ENCODE measurements at regions not wholly inside any gene's neighbourhood (a gene's known extent, or its start where the extent isn't known, plus 50 kb on each side); places are given as distances from the start of the nearest gene placed in this dataset.

GRCh38 chr6:15781333-15781732 is 118.5 kb upstream of the DTNBP1 start:
- Histone ChIP-seq H3K36me3 (ENCODE audit: control insufficient read depth in 2 of 2, insufficient read depth in 2 of 2, low read length in 1 of 2) (no peaks in the 10 kb centered on the region), H3K79me2 (ENCODE audit: control insufficient read depth, insufficient read depth, low read length) (no peaks in the 10 kb centered on the region), H3K27me3 (replicated peaks in 1 of 2; ENCODE audit: control insufficient read depth in 2 of 2, insufficient read depth in 2 of 2, low read length in 1 of 2) (no peaks in the 10 kb centered on the region), H4K20me1 (ENCODE audit: control insufficient read depth, insufficient read depth) (no peaks in the 10 kb centered on the region), H3K4me1 (ENCODE audit: control insufficient read depth, insufficient read depth, low read length) (no peaks in the 10 kb centered on the region), H2AFZ (ENCODE audit: control insufficient read depth, low read depth, low read length) (no peak overlapping the region), H3K4me2 (ENCODE audit: control insufficient read depth, insufficient read depth) (no peak overlapping the region), H3K9ac (ENCODE audit: control insufficient read depth, insufficient read depth, low read length) (no peak overlapping the region), H3K4me3 (no peak overlapping the region), H3K9me3 (replicated peaks; ENCODE audit: control insufficient read depth, insufficient read depth, low read length) (no peaks in the 10 kb centered on the region; the same call in 2 of the 3 replicates), H3K27ac (ENCODE audit: control insufficient read depth, insufficient read depth) (no peak overlapping the region)
- no peak for ATAC-seq
- ChIA-PET SMC1A (ENCODE audit: uncharacterized antibody, unreplicated experiment) (interaction anchor here (0.5 to 3.4 kb wide), 28 partner anchors 8 to 424 kb away, joined by 3 to 19 read pairs (median 4); no protein-coding TSS in a partner anchor), CTCF (interaction anchor here (0.6 to 6.0 kb wide), 12 partner anchors 9 to 495 kb away, joined by 3 to 19 read pairs (median 4); partner anchors contain the start of genes DTNBP1 and MYLIP), POLR2A (interaction anchor here (0.8 to 1.5 kb wide), 3 partner anchors 8 to 137 kb away, joined by 4 to 7 read pairs (median 4); no protein-coding TSS in a partner anchor), RAD21 (ENCODE audit: unreplicated experiment) (interaction anchor here (1.0 to 3.5 kb wide), 7 partner anchors 11 to 120 kb away, joined by 3 to 12 read pairs (median 4); no protein-coding TSS in a partner anchor)
- FAIRE-seq = no peak
- no TSS peak for BruUV-seq (replicated peaks)
- 31% methylated on average over 3 of the region's 3 CpGs for WGBS (ENCODE audit: insufficient coverage, insufficient replicate concordance, low lambda C conversion rate, missing lambda C conversion rate)
- no peak for DNase-seq (ENCODE audit: low read depth, low spot score)
- in situ Hi-C loops (cut with MboI) (no loop called here), intact Hi-C loops (cut with micrococcal nuclease; ENCODE audit: unreplicated experiment) (no loop called here)
- no peak for TF ChIP-seq RBBP5 (conservative IDR thresholded peaks at IDR 0.05)
- no peak for TF ChIP-seq MTA3 (IDR thresholded peaks at IDR 0.05; ENCODE audit: borderline replicate concordance, low read length)
- TF ChIP-seq ZNF622 (IDR thresholded peaks at IDR 0.05) = no peak
- no peak for TF ChIP-seq ASH2L (IDR thresholded peaks at IDR 0.05; ENCODE audit: borderline replicate concordance, low read depth)
- TF ChIP-seq, protein P1, sequence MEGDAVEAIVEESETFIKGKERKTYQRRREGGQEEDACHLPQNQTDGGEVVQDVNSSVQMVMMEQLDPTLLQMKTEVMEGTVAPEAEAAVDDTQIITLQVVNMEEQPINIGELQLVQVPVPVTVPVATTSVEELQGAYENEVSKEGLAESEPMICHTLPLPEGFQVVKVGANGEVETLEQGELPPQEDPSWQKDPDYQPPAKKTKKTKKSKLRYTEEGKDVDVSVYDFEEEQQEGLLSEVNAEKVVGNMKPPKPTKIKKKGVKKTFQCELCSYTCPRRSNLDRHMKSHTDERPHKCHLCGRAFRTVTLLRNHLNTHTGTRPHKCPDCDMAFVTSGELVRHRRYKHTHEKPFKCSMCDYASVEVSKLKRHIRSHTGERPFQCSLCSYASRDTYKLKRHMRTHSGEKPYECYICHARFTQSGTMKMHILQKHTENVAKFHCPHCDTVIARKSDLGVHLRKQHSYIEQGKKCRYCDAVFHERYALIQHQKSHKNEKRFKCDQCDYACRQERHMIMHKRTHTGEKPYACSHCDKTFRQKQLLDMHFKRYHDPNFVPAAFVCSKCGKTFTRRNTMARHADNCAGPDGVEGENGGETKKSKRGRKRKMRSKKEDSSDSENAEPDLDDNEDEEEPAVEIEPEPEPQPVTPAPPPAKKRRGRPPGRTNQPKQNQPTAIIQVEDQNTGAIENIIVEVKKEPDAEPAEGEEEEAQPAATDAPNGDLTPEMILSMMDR (IDR thresholded peaks at IDR 0.05 in 2 of 3, conservative IDR thresholded peaks at IDR 0.05 in 1 of 3; ENCODE audit: control insufficient read depth in 2 of 3, extremely low read depth in 1 of 3, insufficient read depth in 1 of 3, low read depth in 3 of 3, low read length in 3 of 3) = no peak
- no peak for TF ChIP-seq SMARCA5 (IDR thresholded peaks at IDR 0.05)
- no peak for TF ChIP-seq CEBPZ (IDR thresholded peaks at IDR 0.05; ENCODE audit: low read depth, low read length)
- TF ChIP-seq, protein P2, sequence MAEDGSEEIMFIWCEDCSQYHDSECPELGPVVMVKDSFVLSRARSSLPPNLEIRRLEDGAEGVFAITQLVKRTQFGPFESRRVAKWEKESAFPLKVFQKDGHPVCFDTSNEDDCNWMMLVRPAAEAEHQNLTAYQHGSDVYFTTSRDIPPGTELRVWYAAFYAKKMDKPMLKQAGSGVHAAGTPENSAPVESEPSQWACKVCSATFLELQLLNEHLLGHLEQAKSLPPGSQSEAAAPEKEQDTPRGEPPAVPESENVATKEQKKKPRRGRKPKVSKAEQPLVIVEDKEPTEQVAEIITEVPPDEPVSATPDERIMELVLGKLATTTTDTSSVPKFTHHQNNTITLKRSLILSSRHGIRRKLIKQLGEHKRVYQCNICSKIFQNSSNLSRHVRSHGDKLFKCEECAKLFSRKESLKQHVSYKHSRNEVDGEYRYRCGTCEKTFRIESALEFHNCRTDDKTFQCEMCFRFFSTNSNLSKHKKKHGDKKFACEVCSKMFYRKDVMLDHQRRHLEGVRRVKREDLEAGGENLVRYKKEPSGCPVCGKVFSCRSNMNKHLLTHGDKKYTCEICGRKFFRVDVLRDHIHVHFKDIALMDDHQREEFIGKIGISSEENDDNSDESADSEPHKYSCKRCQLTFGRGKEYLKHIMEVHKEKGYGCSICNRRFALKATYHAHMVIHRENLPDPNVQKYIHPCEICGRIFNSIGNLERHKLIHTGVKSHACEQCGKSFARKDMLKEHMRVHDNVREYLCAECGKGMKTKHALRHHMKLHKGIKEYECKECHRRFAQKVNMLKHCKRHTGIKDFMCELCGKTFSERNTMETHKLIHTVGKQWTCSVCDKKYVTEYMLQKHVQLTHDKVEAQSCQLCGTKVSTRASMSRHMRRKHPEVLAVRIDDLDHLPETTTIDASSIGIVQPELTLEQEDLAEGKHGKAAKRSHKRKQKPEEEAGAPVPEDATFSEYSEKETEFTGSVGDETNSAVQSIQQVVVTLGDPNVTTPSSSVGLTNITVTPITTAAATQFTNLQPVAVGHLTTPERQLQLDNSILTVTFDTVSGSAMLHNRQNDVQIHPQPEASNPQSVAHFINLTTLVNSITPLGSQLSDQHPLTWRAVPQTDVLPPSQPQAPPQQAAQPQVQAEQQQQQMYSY (CRISPR knock-in tag; IDR thresholded peaks at IDR 0.05) = no peak
- TF ChIP-seq POU2F2 (IDR thresholded peaks at IDR 0.05; ENCODE audit: borderline replicate concordance, low read depth, low read length) = no peak
- no peak for TF ChIP-seq SUPT20H (IDR thresholded peaks at IDR 0.05; ENCODE audit: borderline replicate concordance, control insufficient read depth, low read depth, low read length)
- TF ChIP-seq, protein P3, sequence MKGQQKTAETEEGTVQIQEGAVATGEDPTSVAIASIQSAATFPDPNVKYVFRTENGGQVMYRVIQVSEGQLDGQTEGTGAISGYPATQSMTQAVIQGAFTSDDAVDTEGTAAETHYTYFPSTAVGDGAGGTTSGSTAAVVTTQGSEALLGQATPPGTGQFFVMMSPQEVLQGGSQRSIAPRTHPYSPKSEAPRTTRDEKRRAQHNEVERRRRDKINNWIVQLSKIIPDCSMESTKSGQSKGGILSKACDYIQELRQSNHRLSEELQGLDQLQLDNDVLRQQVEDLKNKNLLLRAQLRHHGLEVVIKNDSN (IDR thresholded peaks at IDR 0.05; ENCODE audit: borderline replicate concordance, extremely low read length, insufficient read depth, low read depth, low read length) = no peak
- TF ChIP-seq CBX3 (IDR thresholded peaks at IDR 0.05; ENCODE audit: borderline replicate concordance, low read depth) = no peak
- TF ChIP-seq, protein P4, sequence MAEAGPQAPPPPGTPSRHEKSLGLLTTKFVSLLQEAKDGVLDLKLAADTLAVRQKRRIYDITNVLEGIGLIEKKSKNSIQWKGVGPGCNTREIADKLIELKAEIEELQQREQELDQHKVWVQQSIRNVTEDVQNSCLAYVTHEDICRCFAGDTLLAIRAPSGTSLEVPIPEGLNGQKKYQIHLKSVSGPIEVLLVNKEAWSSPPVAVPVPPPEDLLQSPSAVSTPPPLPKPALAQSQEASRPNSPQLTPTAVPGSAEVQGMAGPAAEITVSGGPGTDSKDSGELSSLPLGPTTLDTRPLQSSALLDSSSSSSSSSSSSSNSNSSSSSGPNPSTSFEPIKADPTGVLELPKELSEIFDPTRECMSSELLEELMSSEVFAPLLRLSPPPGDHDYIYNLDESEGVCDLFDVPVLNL (IDR thresholded peaks at IDR 0.05; ENCODE audit: low read depth, low read length) = no peak

All from GM12878 (cell line).